Stomach smooth muscle (tissue), 2 donors: ENCODE measurements at regions not wholly inside any gene's neighbourhood (a gene's known extent, or its start where the extent isn't known, plus 50 kb on each side); places are given as distances from the start of the nearest gene placed in this dataset.

Source experiments
- H3K27ac ChIP-seq: one replicate; pipeline ENCODE4 v1.7.0; 2013; ENCODE audit warnings: mild to moderate bottlenecking, low read length, inconsistent platforms
- H3K27me3 ChIP-seq, 2 donors: one replicate each; pipeline ENCODE4 v1.7.0; 2013; ENCODE audit warnings: low read length in 2 of 2; ENCODE audit not compliant: insufficient read depth in 2 of 2, control insufficient read depth in 1 of 2
- H3K36me3 ChIP-seq, 2 donors: one replicate each; pipeline ENCODE4 v1.7.0; 2013; ENCODE audit warnings: low read length in 2 of 2; ENCODE audit not compliant: control insufficient read depth in 2 of 2, insufficient read depth in 2 of 2
- H3K4me1 ChIP-seq: one replicate; pipeline ENCODE4 v1.7.0; 2013; ENCODE audit warnings: low read length; ENCODE audit not compliant: control insufficient read depth, insufficient read depth
- H3K4me3 ChIP-seq, 2 donors: one replicate each; pipeline ENCODE4 v1.7.0; 2013; ENCODE audit warnings: low read length in 2 of 2
- H3K9ac ChIP-seq, 2 donors: one replicate each; pipeline ENCODE4 v1.7.0; 2013; ENCODE audit warnings: low read length in 2 of 2, mild to moderate bottlenecking in 1 of 2
- H3K9me3 ChIP-seq, 2 donors: one replicate each; pipeline ENCODE4 v1.7.0; 2013; ENCODE audit warnings: low read length in 2 of 2; ENCODE audit not compliant: control insufficient read depth in 2 of 2
- donor health status: healthy.
- donor health status: Pancreatic carcinoma.

- Histone ChIP-seq H3K27ac (no peak overlapping the region), H3K4me1 (peaks cover 10% of the 10 kb centered on the region), H3K9ac (no peak overlapping the region), H3K36me3 (no peaks in the 10 kb centered on the region), H3K9me3 (no peaks in the 10 kb centered on the region), H3K27me3 (no peaks in the 10 kb centered on the region), H3K4me3 (no peak overlapping the region)
Measured at GRCh38 chr1:8095584-8095983, 69.5 kb upstream of the ERRFI1 start.

GRCh38 chr1:8094481-8095241, 68.6 kb upstream of the ERRFI1 start:
- no peaks in the 10 kb centered on the region for H3K9me3 ChIP-seq
- H3K4me1 ChIP-seq: peaks cover 10% of the 10 kb centered on the region
- H3K4me3 ChIP-seq: peak overlapping the region in 1 of 2 donors; percentile 15
- H3K9ac ChIP-seq: no peak overlapping the region
- H3K36me3 ChIP-seq: no peaks in the 10 kb centered on the region
- H3K27ac ChIP-seq: peak overlapping the region; percentile 18
- no peaks in the 10 kb centered on the region for H3K27me3 ChIP-seq

- H3K36me3 ChIP-seq: no peaks in the 10 kb centered on the region
- H3K4me1 ChIP-seq: peaks cover 13% of the 10 kb centered on the region
- H3K27ac ChIP-seq: no peak overlapping the region
- H3K9me3 ChIP-seq: no peaks in the 10 kb centered on the region
- H3K4me3 ChIP-seq: no peak overlapping the region
- H3K27me3 ChIP-seq: no peaks in the 10 kb centered on the region
- H3K9ac ChIP-seq: no peak overlapping the region
Measured at GRCh38 chr1:8093221-8093980, 67.3 kb upstream of the ERRFI1 start.

GRCh38 chr1:8092657-8093056, 66.5 kb upstream of the ERRFI1 start:
- H3K9ac ChIP-seq: no peak overlapping the region
- H3K36me3 ChIP-seq: no peaks in the 10 kb centered on the region
- H3K4me3 ChIP-seq: no peak overlapping the region
- peaks cover 13% of the 10 kb centered on the region for H3K4me1 ChIP-seq
- H3K27me3 ChIP-seq: no peaks in the 10 kb centered on the region
- H3K27ac ChIP-seq: no peak overlapping the region
- H3K9me3 ChIP-seq: no peaks in the 10 kb centered on the region

DNA sequence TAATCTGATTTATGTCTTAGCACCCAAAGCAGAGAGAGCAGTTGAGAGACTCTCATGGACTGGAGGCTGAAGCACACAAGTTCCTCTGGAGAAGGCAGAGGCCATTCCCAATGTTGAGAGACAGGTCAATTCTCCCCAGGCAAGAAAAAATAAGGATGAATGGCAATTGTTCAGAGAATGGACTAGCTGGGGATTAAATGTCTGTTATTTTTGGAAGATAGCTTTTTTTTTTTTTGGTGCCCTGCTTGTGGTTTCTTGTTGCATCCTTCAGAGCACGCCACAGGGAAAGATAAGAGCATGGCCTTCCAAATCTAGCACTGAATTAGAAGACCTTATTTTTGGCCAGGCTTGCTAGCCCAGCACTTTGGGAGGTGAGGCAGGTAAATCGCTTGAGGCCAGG, 65.6 kb upstream of the ERRFI1 start:
- H3K27ac ChIP-seq: no peak overlapping the region
- no peak overlapping the region for H3K9ac ChIP-seq
- no peak overlapping the region for H3K4me3 ChIP-seq
- H3K9me3 ChIP-seq: no peaks in the 10 kb centered on the region
- H3K27me3 ChIP-seq: no peaks in the 10 kb centered on the region
- H3K4me1 ChIP-seq: peaks cover 7% of the 10 kb centered on the region
- H3K36me3 ChIP-seq: no peaks in the 10 kb centered on the region

GRCh38 chr1:8090241-8090702, 64.2 kb upstream of the ERRFI1 start:
- no peaks in the 10 kb centered on the region for H3K27me3 ChIP-seq
- H3K27ac ChIP-seq: no peak overlapping the region
- no peaks in the 10 kb centered on the region for H3K36me3 ChIP-seq
- peaks cover 5% of the 10 kb centered on the region for H3K4me1 ChIP-seq
- no peak overlapping the region for H3K4me3 ChIP-seq
- no peak overlapping the region for H3K9ac ChIP-seq
- no peaks in the 10 kb centered on the region for H3K9me3 ChIP-seq

- Histone ChIP-seq H3K4me1 (peaks cover 5% of the 10 kb centered on the region), H3K27ac (no peak overlapping the region), H3K9ac (peak overlapping the region in 1 of 2 donors; percentile 39), H3K4me3 (no peak overlapping the region), H3K36me3 (no peaks in the 10 kb centered on the region), H3K27me3 (no peaks in the 10 kb centered on the region), H3K9me3 (no peaks in the 10 kb centered on the region)
Measured at GRCh38 chr1:8089535-8090228, 63.6 kb upstream of the ERRFI1 start.

DNA sequence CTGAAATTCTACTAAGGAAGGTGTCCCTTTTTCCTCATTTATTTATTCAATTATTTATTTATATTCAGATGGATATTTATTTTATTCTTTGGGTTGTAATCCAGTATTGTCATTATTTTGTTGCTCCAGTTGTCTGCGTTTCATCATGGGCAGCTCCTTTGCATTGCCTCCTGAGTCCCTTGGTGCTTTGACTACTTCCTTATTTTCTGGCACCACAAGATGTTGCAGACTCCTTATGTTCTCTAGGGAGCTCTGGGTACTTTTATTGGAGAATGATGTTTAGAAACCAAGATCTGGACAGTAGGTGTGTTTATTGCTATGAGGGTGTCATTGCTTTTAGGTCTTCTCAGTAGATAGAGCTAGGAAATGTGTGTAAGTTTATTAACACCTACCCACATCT, 59.9 kb upstream of the ERRFI1 start:
- Histone ChIP-seq H3K27me3 (no peaks in the 10 kb centered on the region), H3K36me3 (no peaks in the 10 kb centered on the region), H3K9ac (no peak overlapping the region), H3K4me3 (no peak overlapping the region), H3K4me1 (peaks cover 8% of the 10 kb centered on the region), H3K27ac (no peak overlapping the region), H3K9me3 (no peaks in the 10 kb centered on the region)

DNA sequence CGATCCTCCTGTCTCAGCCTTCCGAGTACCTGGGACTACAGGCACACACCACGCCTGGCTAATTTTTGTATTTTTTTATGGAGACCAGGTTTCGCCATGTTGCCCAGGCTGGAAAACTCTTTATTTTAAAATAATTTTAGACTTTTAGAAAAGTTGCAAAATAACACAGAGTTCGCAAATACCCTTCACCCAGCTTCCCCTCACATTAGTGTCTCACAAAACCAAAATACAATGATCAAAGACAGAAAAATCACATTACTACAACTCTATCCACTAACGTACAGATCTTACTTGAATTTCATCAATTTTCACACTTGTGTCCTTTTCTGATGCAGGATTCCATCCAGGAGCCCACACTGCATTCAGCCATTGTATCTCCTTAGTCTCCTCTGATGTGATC, 58.8 kb upstream of the ERRFI1 start:
- H3K27ac ChIP-seq: no peak overlapping the region

DNA sequence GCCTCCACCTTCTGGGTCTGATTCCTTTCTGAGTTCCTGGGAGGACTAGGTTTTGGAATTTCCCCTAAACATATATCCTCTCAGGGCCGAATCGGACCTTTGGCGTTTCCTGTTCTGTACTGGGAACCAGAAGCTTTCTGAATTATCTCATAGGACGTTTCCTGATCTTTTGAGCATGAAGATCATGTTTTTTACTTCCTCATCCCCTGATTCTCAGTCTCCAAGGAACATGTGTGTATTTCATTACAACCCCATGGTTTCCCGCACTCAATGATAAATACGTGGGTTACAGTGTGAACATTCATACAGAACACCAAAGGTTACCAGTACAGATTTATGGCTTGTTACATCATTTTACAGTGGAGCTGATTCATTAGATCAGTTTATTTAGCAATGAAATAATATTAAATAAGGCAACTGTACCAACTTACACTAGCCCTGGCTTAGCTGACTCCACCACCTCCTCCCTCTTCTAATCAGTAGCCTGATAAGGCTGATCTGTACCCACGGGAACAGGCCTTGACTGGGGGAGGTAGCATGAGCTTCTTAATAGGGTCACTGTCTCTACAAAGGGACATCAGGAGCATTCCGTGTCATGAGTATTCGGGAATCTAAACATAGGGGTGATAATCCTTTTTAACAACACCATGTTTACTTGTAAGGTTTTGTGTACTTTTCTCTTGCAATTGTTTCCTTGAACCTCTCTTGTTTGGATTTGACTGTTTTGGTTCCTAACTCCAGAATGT, 57.8 kb upstream of the ERRFI1 start:
- no peaks in the 10 kb centered on the region for H3K27me3 ChIP-seq
- no peaks in the 10 kb centered on the region for H3K36me3 ChIP-seq
- no peak overlapping the region for H3K27ac ChIP-seq
- no peak overlapping the region for H3K9ac ChIP-seq
- peaks cover 6% of the 10 kb centered on the region for H3K4me1 ChIP-seq
- H3K4me3 ChIP-seq: no peak overlapping the region
- H3K9me3 ChIP-seq: no peaks in the 10 kb centered on the region

More for the DNA sequence above, 58.8 kb upstream of the ERRFI1 start:
- H3K27me3 ChIP-seq: no peaks in the 10 kb centered on the region
- H3K36me3 ChIP-seq: no peaks in the 10 kb centered on the region
- no peak overlapping the region for H3K9ac ChIP-seq
- H3K9me3 ChIP-seq: no peaks in the 10 kb centered on the region
- no peak overlapping the region for H3K4me3 ChIP-seq
- peaks cover 8% of the 10 kb centered on the region for H3K4me1 ChIP-seq
